MM.1S (cell line): ENCODE measurements at regions not wholly inside any gene's neighbourhood (a gene's known extent, or its start where the extent isn't known, plus 50 kb on each side); places are given as distances from the start of the nearest gene placed in this dataset.

ENCODE experiments used
- DNase-seq: peaks from one replicate; pipeline ENCODE4 v3.0.0-alpha.2; 2015
- H2AFZ ChIP-seq: fragments of 300-600 bp; sonication (generic); 2 replicates; pipeline ENCODE4 v1.6.0; 2016; ENCODE audit warnings: antibody characterized with exemption, low read length
- H3F3A ChIP-seq: fragments of 300-600 bp; sonication (generic); 2 replicates; pipeline ENCODE4 v1.6.1; 2016; ENCODE audit warnings: mild to moderate bottlenecking, antibody characterized with exemption, low read length, moderate library complexity, mixed read lengths; ENCODE audit not compliant: insufficient read depth
- H3K27ac ChIP-seq: fragments of 300-600 bp; sonication (generic); 2 replicates; pipeline ENCODE4 v1.5.1; 2016; ENCODE audit warnings: mild to moderate bottlenecking, low read length
- H3K27me3 ChIP-seq: fragments of 300-600 bp; sonication (generic); replicated peaks from 2 replicates; pipeline ENCODE4 v1.6.0; 2016; ENCODE audit warnings: low read length; ENCODE audit not compliant: insufficient read depth
- H3K36me3 ChIP-seq: fragments of 300-600 bp; sonication (generic); replicated peaks from 2 replicates; pipeline ENCODE4 v1.6.1; 2016; ENCODE audit warnings: mild to moderate bottlenecking, low read length, mixed read lengths; ENCODE audit not compliant: insufficient read depth
- H3K4me1 ChIP-seq: fragments of 300-600 bp; sonication (generic); 2 replicates; pipeline ENCODE4 v1.6.1; 2016; ENCODE audit warnings: low read length, mixed read lengths
- H3K4me2 ChIP-seq: fragments of 300-600 bp; sonication (generic); 2 replicates; pipeline ENCODE4 v1.6.0; 2016; ENCODE audit warnings: low read depth, low read length
- H3K4me3 ChIP-seq: fragments of 300-600 bp; sonication (generic); 2 replicates; pipeline ENCODE4 v1.5.1; 2016; ENCODE audit warnings: low read length, mixed read lengths
- H3K79me2 ChIP-seq: fragments of 300-600 bp; sonication (generic); 2 replicates; pipeline ENCODE4 v1.6.1; 2016; ENCODE audit warnings: mixed run types, low read length, mixed read lengths
- H3K9ac ChIP-seq: fragments of 300-600 bp; sonication (generic); 2 replicates; pipeline ENCODE4 v1.6.1; 2016; ENCODE audit warnings: low read length, mixed read lengths
- H3K9me2 ChIP-seq: fragments of 300-600 bp; sonication (generic); replicated peaks from 2 replicates; pipeline ENCODE4 v1.6.1; 2016; ENCODE audit warnings: mild to moderate bottlenecking, low read length, mixed read lengths; ENCODE audit not compliant: insufficient read depth
- H3K9me3 ChIP-seq: fragments of 300-600 bp; sonication (generic); replicated peaks from 2 replicates; pipeline ENCODE4 v1.6.1; 2016; ENCODE audit warnings: mild to moderate bottlenecking, low read length, mixed read lengths; ENCODE audit not compliant: insufficient read depth
- H4K20me1 ChIP-seq: fragments of 300-600 bp; sonication (generic); 2 replicates; pipeline ENCODE4 v1.6.1; 2016; ENCODE audit warnings: mild to moderate bottlenecking, low read length, moderate library complexity, mixed read lengths; ENCODE audit not compliant: insufficient read depth
- EZH2 ChIP-seq: fragments of 300-600 bp; sonication (generic); optimal IDR thresholded peaks from 2 replicates; pipeline ENCODE3; 2017; ENCODE audit warnings: low read depth, mild to moderate bottlenecking, antibody characterized with exemption, low read length, mixed read lengths
- EZH2phosphoT487 ChIP-seq: fragments of 300-600 bp; sonication (generic); IDR thresholded peaks from 2 replicates; pipeline ENCODE4 v1.6.1; 2018; ENCODE audit warnings: antibody characterized with exemption, low read length
- TF ChIP-seq, protein P1 (sequence below): fragments of 300-600 bp; sonication (generic); IDR thresholded peaks from 2 replicates; pipeline ENCODE4 v1.5.1; 2016; ENCODE audit warnings: antibody characterized with exemption, low read length, mixed read lengths

GRCh38 chr4:27721193-27721592, 860.6 kb downstream of the STIM2 start:
- no peak overlapping the region for H3K4me2 ChIP-seq
- no peak overlapping the region for H3K4me3 ChIP-seq
- TF ChIP-seq EZH2phosphoT487 (no peak), EZH2 (no peak)
- TF ChIP-seq, protein P1, sequence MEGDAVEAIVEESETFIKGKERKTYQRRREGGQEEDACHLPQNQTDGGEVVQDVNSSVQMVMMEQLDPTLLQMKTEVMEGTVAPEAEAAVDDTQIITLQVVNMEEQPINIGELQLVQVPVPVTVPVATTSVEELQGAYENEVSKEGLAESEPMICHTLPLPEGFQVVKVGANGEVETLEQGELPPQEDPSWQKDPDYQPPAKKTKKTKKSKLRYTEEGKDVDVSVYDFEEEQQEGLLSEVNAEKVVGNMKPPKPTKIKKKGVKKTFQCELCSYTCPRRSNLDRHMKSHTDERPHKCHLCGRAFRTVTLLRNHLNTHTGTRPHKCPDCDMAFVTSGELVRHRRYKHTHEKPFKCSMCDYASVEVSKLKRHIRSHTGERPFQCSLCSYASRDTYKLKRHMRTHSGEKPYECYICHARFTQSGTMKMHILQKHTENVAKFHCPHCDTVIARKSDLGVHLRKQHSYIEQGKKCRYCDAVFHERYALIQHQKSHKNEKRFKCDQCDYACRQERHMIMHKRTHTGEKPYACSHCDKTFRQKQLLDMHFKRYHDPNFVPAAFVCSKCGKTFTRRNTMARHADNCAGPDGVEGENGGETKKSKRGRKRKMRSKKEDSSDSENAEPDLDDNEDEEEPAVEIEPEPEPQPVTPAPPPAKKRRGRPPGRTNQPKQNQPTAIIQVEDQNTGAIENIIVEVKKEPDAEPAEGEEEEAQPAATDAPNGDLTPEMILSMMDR, result no peak
- no peaks in the 10 kb centered on the region for H3K27me3 ChIP-seq
- H3F3A ChIP-seq, result no peaks in the 10 kb centered on the region
- DNase-seq, result no peak
- H3K36me3 ChIP-seq, result no peaks in the 10 kb centered on the region
- no peak overlapping the region for H2AFZ ChIP-seq
- H4K20me1 ChIP-seq, result no peaks in the 10 kb centered on the region
- H3K27ac ChIP-seq, result no peak overlapping the region
- no peaks in the 10 kb centered on the region for H3K79me2 ChIP-seq
- H3K9me2 ChIP-seq, result no peaks in the 10 kb centered on the region
- H3K9ac ChIP-seq, result no peak overlapping the region
- H3K9me3 ChIP-seq, result no peaks in the 10 kb centered on the region
- no peaks in the 10 kb centered on the region for H3K4me1 ChIP-seq

DNA sequence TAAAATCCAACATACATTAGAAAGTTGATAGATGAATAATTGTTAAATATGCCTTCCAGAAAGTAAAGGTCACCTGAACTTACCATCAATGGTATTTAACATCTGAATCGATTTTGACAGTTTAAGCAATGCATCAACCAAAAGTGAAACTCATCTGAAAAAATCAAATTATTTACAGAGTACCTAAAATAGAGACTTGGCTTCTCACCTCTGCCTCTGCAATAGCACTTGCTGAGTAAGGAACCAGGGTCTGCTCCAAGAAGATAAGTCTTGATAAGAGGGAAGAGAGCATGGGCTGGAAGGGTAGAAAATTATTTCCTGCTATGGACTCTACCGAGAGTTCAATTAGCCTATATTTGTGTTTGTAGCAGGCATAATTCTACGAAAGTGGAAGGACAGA, 868.3 kb downstream of the STIM2 start:
- Histone ChIP-seq H3K79me2 (no peaks in the 10 kb centered on the region), H2AFZ (no peak overlapping the region), H4K20me1 (no peaks in the 10 kb centered on the region), H3K9ac (no peak overlapping the region), H3F3A (no peaks in the 10 kb centered on the region), H3K4me2 (peak overlapping the region; percentile 41), H3K4me3 (no peak overlapping the region), H3K27ac (no peak overlapping the region), H3K36me3 (no peaks in the 10 kb centered on the region), H3K9me2 (no peaks in the 10 kb centered on the region), H3K27me3 (no peaks in the 10 kb centered on the region), H3K9me3 (no peaks in the 10 kb centered on the region), H3K4me1 (peaks cover 5% of the 10 kb centered on the region; the same call in 1 of the 2 replicates)
- DNase-seq, result no peak
- TF ChIP-seq EZH2phosphoT487 (no peak), EZH2 (no peak)
- TF ChIP-seq, protein P1, result no peak

GRCh38 chr4:27742816-27743215, 882.2 kb downstream of the STIM2 start:
- no peak for DNase-seq
- TF ChIP-seq, protein P1, result no peak
- TF ChIP-seq EZH2phosphoT487, result no peak
- TF ChIP-seq EZH2, result no peak
- Histone ChIP-seq H3K9me2 (no peaks in the 10 kb centered on the region), H4K20me1 (no peaks in the 10 kb centered on the region), H3K9ac (no peak overlapping the region), H3F3A (no peaks in the 10 kb centered on the region), H3K79me2 (no peaks in the 10 kb centered on the region), H3K4me2 (no peak overlapping the region), H3K36me3 (no peaks in the 10 kb centered on the region), H2AFZ (no peak overlapping the region), H3K4me1 (no peaks in the 10 kb centered on the region), H3K4me3 (no peak overlapping the region), H3K27ac (no peak overlapping the region), H3K27me3 (no peaks in the 10 kb centered on the region), H3K9me3 (no peaks in the 10 kb centered on the region)
